Ishikawa (cell line): ENCODE measurements at regions not wholly inside any gene's neighbourhood (a gene's known extent, or its start where the extent isn't known, plus 50 kb on each side); places are given as distances from the start of the nearest gene placed in this dataset.

Experiments used
- CEBPB ChIP-seq: IDR thresholded peaks from 2 replicates; pipeline ENCODE4 v1.6.1; 2012
- CREB1 ChIP-seq: IDR thresholded peaks from 2 replicates; pipeline ENCODE4 v1.6.1; 2012; ENCODE audit warnings: low read depth
- EGR1 ChIP-seq: IDR thresholded peaks from 2 replicates; pipeline ENCODE4 v1.6.1; 2012
- EP300 ChIP-seq: IDR thresholded peaks from 2 replicates; pipeline ENCODE4 v1.6.1; 2012; ENCODE audit warnings: borderline replicate concordance
- FOXM1 ChIP-seq: IDR thresholded peaks from 2 replicates; pipeline ENCODE4 v1.6.1; 2012; ENCODE audit warnings: low read depth, borderline replicate concordance
- NFIC ChIP-seq: IDR thresholded peaks from 2 replicates; pipeline ENCODE4 v1.6.1; 2012
- RAD21 ChIP-seq: IDR thresholded peaks from 2 replicates; pipeline ENCODE4 v1.6.1; 2012; ENCODE audit warnings: low read depth
- TAF1 ChIP-seq: IDR thresholded peaks from 2 replicates; pipeline ENCODE4 v1.6.1; 2012; ENCODE audit warnings: low read depth, mild to moderate bottlenecking
- TCF12 ChIP-seq: IDR thresholded peaks from 2 replicates; pipeline ENCODE4 v1.6.1; 2012; ENCODE audit warnings: low read depth
- TF ChIP-seq, protein P1 (sequence below): IDR thresholded peaks from 2 replicates; pipeline ENCODE4 v1.6.1; 2012; ENCODE audit warnings: low read depth, mild to moderate bottlenecking
- TF ChIP-seq, protein P2 (sequence below): IDR thresholded peaks from 2 replicates; pipeline ENCODE4 v1.6.1; 2012

DNA sequence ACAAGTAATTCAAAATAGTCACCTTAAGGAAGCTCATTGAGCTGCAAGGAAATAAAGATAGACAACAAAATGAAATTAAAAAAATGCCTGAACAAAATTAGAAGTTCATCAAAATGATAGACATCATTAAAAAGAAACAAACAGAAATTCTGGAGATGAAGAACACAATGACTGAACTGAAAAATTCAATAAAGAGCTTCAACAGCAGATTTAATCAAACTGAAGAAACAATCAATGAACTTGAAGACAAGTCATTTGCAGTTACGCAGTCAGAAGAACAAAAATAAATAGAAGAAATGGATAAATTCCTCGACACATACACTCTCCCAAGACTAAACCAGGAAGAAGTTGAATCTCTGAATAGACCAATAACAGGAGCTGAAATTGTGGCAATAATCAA lies 390.0 kb upstream of the SPAG17 start:
- TF ChIP-seq TAF1: no peak
- TF ChIP-seq CEBPB: no peak
- TF ChIP-seq EGR1: no peak
- TF ChIP-seq RAD21: no peak
- TF ChIP-seq, protein P1, sequence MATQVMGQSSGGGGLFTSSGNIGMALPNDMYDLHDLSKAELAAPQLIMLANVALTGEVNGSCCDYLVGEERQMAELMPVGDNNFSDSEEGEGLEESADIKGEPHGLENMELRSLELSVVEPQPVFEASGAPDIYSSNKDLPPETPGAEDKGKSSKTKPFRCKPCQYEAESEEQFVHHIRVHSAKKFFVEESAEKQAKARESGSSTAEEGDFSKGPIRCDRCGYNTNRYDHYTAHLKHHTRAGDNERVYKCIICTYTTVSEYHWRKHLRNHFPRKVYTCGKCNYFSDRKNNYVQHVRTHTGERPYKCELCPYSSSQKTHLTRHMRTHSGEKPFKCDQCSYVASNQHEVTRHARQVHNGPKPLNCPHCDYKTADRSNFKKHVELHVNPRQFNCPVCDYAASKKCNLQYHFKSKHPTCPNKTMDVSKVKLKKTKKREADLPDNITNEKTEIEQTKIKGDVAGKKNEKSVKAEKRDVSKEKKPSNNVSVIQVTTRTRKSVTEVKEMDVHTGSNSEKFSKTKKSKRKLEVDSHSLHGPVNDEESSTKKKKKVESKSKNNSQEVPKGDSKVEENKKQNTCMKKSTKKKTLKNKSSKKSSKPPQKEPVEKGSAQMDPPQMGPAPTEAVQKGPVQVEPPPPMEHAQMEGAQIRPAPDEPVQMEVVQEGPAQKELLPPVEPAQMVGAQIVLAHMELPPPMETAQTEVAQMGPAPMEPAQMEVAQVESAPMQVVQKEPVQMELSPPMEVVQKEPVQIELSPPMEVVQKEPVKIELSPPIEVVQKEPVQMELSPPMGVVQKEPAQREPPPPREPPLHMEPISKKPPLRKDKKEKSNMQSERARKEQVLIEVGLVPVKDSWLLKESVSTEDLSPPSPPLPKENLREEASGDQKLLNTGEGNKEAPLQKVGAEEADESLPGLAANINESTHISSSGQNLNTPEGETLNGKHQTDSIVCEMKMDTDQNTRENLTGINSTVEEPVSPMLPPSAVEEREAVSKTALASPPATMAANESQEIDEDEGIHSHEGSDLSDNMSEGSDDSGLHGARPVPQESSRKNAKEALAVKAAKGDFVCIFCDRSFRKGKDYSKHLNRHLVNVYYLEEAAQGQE: no peak
- TF ChIP-seq NFIC: no peak
- no peak for TF ChIP-seq CREB1
- no peak for TF ChIP-seq EP300
- no peak for TF ChIP-seq TCF12
- TF ChIP-seq, protein P2, sequence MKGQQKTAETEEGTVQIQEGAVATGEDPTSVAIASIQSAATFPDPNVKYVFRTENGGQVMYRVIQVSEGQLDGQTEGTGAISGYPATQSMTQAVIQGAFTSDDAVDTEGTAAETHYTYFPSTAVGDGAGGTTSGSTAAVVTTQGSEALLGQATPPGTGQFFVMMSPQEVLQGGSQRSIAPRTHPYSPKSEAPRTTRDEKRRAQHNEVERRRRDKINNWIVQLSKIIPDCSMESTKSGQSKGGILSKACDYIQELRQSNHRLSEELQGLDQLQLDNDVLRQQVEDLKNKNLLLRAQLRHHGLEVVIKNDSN: no peak
- no peak for TF ChIP-seq FOXM1
